GM18499 (cell line): ENCODE measurements at regions not wholly inside any gene's neighbourhood (a gene's known extent, or its start where the extent isn't known, plus 50 kb on each side); places are given as distances from the start of the nearest gene placed in this dataset.

Experiments used
- ATAC-seq: cut with Tn5 transposase; IDR thresholded peaks from one replicate; pipeline ENCODE4 v1.9.1; 2021; ENCODE audit warnings: moderate number of reproducible peaks; ENCODE audit not compliant: insufficient read depth, unreplicated experiment

DNA sequence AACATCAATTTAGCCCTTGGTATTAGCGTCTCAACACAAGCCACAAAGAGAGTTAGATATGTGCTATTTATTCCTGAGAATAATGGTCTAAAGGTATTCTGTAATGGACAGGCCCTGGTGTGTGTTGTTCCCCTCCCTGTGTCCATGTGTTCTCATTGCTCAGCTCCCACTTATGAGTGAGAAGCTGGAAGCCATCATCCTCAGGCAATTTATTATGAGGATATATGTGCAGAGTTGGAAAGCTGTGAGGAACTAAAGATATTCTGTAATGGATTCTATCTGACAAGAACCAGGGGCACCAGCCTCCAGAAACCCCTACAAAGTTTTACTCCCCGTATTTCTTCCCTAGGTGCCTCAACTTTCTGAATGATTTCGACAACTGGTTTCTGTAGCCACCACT, 210.8 kb downstream of the GRIN2B start:
- no peak for ATAC-seq

DNA sequence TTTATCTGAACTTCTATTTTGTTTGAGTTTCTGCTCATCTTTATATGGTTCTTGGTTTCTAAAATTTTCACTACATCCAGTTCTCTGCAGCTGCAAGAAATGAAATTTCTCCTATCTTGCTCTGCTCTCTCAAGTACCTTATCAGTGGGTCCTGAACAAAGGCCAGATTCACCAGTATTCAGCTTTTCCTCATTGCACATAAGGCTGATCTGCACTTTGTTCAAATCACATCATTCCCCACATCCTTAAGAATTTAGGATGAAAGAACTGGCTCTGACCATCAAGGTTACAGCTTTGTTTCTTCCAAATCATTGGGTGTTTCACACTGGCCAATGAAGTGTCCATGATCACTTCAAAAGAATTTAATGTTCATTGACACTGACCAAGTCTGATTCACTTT, 211.4 kb downstream of the GRIN2B start:
- no peak for ATAC-seq

DNA sequence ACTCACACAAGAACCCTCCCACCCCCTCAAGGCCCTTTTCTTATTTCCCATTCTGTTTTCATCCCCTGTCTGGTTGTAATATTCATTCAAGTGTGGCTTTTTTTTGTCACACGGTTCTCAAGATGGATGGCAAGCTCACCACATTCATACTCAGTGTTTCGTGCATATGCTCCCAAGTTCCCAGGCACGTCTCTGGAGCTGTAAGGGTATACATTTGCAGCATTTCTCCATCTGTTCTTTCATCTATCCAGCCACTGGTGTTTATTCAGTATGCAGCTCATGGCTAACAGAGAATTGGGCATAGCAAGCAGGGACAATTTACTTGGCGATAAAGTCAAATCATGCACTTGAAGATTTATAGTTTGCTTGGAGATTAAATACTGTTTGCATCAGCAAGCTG, 212.1 kb downstream of the GRIN2B start:
- ATAC-seq, result no peak

DNA sequence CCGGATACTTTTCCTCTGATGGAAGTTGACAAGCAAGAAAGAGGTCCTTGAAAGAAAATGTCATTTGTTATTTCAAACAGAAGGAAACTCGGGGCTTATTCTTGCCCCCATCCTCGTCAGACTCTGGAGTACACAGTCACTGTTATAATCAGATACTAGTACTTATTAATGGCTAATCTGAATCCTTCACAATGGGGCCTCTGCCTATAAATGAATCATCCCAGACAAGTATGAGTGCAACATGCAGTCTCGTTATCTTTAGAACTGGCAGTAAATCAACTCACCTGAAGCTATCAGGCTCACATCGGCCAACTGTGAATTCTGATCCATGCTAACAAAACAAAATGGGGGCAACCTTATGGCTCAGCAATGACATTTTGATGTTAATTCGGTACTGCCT, 216.7 kb downstream of the GRIN2B start:
- no peak for ATAC-seq

DNA sequence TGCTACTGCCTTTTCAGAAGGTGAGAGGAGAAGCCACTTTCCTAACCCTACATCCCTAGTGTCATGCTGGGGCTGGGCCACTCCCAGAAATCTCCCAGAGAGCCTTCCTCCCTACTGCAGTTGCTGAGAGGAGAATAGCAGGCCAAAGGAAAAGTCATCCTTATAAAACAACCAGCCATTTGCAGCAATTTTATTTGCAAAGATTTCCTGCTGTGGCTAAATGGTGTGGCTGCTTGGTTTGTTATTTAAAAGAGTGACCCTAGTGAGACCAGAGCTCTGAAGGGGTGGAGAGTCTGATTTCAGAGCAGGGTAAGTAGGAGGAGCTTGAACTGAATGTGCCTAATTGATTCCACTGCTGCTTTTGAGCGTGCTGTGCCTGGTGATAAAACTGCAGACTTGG, 232.0 kb downstream of the GRIN2B start:
- no peak for ATAC-seq

DNA sequence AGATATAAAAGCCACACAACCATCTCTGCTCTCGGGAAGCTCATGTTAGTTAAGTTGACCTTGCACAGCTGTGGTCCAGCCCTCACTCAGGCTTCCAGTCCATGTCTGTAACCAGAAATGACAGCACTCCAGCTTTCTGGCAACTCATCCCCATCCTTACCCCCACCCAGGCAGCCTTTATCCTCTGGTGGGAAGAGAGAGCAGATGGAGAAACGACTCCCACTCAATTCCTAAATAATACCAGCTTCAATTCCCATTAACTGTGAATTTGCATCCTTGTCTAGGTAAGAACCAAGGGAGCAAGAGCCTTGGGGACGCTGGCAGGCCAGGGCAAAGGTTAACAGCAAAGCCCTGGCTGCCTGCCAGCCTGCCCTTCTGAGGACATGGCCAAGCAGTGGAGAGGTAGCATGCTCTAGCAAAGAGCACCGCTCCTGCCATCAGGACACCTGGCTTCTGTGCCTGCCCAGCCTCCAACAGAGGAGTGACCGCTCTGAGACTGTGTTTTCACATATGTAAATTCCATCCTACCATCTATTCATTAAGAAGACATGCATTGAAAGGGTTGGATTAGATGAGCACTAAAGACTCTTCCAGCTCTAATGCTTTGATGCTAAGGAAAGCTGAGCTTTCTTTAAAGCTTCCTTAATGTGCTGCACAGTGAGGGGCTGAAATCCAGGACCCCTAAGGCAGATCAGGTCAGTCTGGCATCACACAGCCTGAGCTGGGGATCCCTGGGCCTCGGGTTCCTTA, 236.1 kb downstream of the GRIN2B start:
- ATAC-seq, result no peak

DNA sequence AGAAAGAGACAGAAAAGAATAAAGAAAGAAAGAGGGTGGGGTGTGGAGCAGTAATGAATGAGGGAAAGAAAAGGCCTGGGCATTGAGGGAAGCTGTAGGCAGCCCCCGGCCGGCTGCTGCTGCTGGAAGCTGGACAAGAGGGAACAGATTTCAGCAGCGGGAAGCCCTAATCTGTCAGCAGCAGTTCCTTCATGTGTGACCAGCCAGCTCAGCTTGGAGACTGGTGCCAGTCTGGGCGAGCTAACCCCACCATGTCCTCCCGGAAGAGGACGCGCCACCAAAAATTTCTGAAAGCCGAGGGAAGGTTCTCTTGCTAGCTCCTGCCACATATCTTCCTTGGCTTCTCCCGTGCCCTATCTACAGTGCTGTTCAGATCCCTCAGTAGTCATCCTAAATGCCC, 236.8 kb downstream of the GRIN2B start:
- ATAC-seq, result no peak

DNA sequence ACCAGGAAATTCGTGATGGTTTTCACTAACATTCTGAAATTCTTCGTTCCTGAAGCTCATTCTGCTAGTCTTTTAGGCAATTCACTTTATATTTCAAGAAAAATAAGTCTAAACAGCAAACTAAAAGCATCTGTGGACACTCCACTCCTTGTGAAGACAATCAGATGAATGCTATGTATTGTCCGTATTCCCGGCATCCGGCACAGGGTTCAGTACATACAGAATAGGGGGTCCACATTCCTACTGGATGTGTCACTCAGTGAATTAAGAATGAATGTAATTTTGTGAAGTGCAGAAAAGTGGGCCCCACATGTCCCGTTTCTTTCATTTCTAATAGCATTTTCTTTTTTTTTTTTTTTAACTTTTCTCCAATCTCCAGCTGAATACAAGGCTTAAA, 241.3 kb downstream of the GRIN2B start:
- no peak for ATAC-seq

DNA sequence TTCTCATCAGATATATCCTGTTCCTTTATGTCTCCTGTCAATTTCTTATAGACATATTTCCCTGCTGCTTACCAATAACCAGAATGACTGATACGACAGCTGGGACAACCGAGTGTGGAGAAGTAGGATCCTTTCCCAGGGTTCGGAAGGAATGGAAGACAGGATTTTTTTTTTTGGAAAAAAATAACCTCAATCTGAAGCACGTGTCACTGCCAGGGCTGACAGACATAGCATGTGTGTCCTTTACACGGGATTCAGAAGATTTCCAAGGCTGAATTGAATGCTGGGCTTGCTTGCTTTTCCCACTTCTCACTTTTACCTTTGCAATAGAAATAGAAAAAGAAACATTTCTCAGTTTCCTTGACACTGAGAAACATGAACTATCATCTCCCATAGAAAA, 245.7 kb downstream of the GRIN2B start:
- ATAC-seq, result no peak

DNA sequence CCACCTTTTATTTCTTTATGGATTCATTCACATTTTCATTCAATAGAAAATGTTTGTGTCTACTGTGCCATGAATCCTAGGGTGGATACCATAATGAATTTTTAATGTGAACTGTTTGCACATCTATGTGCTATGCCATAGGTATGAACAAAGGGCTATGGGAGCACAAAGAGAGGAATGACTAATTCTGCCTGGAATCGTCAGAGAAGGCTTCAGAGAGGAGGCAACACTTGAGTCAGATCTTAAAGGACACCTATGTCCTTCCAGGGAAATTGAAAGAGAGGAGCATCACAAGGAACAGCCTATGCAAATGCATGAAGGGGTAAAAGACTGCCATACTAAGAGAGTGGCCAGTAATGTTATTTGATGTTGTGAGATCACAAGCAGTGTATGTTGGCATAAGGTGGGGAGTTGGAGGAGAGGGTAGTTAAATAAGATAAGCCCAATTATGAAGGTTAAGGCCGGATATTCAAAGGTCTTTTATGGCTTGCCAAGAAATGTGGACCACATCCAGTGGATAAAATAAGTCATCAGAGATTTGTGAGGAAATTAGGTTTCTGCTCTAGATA, 246.7 kb downstream of the GRIN2B start:
- ATAC-seq, result no peak

DNA sequence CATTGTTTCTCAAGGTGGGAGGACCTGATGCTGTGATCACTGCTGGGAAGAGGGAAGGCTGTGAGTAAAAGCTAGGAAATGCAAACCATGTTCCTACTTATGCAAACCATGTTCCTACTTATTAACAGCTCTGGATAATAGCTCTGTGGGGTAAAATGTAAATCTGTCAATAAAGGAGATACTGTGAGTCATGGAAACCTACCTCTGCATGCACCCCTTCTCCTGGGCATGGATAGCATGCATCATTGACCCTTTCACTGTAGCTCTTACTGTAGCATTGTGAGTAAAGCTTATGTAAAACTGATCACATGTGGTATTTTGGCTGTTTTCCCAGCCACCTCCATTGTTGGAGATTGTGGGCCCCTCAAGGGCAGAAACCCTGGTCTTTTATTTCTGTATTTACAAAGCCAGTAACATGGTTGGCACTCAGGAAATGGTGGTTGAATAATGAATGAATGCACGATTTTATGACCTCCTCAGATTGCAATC, 253.7 kb downstream of the GRIN2B start:
- no peak for ATAC-seq

DNA sequence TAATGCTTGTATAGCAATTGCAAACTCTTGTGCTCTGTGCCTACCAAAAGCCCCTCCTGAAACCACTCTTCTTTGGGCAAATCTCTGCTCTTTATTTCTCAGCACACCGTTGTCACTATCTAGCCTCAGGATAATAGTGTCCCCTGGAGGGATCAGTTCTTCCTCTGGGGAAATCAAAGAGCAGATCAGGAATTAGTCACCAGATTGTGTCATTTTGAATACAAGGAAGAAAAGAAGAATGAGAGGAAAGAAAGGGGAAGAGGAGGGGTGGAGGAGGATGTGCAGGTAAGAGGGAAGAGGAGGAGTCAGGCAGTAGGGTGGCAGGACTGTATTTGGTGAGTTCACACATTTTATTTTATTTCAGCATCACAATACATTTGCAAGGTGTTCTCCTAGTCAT, 256.4 kb downstream of the GRIN2B start:
- ATAC-seq, result no peak

DNA sequence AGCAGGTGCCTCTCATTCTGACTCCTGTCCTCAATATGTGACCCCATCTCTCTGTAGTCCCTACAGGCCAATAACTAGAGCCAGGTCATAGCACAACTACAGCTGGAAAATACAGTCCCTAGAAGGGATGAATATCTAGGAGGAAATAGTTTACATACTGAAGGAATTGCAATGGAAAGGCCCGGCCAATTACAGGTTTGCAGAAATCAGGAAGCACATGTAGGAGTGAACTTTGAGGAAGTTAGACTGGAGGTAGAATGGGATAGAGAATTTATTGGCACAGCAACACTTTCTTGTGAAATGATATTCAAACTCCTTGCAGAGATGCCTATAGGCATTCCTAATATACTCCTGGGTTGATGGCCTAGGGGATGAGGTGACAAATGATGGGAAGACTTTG, 257.3 kb downstream of the GRIN2B start:
- ATAC-seq, result no peak

DNA sequence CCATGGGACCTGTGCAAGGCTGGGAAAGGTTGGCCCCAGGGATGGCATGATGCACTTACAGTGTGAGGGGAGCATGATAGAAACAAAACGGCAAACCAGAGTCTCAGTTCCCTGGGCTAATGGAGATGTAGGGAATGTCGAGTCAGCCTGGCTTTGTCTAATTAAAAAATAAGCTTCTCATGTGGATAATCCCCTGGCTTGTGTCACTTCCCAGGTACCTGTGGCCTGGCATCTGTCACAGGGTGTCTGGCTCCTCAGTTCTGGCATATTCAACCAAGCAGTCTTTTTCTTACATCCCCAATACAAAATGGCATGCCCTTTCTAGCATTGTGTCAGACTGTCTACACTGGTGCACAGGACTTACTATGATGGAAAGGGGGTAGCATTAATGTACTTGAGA, 261.4 kb downstream of the GRIN2B start:
- ATAC-seq, result no peak

DNA sequence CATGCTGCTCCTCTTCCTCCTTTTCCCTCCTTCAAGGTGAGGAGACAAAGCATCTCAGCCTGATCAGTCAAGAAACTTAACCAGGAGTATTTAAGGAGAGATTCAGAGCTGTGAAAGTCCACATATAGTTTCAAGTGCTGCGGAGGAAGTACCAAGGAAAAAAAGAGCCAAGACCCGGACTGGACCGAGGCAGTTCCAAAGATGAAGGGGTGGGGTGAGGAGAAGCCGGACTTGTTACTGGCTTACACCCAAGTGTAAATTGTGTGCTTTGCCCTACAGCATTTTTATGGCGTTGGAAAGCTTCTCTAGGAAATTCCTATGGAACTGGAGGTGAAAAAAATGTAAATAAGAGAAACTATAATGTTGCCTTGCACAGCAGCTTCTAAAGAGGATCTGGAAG, 263.1 kb downstream of the GRIN2B start:
- ATAC-seq, result no peak

DNA sequence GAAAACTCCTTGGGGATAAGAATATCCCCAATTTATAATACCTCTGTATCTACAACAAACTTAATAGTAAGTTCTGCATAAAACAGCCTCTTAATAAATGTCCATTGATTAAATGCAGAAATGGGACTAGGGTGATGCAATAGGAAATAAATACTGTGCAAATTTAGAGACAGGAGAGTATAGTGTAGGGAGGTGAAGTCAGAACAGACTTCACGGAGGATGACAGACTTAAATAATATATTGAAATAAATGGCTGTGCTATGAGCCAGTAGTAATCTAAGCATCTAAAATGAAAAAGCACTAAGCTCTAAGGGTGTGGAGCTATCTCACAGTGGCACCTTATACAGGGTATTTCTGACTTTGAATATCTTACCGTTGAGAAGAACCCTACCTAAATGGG, 265.3 kb downstream of the GRIN2B start:
- ATAC-seq, result no peak

DNA sequence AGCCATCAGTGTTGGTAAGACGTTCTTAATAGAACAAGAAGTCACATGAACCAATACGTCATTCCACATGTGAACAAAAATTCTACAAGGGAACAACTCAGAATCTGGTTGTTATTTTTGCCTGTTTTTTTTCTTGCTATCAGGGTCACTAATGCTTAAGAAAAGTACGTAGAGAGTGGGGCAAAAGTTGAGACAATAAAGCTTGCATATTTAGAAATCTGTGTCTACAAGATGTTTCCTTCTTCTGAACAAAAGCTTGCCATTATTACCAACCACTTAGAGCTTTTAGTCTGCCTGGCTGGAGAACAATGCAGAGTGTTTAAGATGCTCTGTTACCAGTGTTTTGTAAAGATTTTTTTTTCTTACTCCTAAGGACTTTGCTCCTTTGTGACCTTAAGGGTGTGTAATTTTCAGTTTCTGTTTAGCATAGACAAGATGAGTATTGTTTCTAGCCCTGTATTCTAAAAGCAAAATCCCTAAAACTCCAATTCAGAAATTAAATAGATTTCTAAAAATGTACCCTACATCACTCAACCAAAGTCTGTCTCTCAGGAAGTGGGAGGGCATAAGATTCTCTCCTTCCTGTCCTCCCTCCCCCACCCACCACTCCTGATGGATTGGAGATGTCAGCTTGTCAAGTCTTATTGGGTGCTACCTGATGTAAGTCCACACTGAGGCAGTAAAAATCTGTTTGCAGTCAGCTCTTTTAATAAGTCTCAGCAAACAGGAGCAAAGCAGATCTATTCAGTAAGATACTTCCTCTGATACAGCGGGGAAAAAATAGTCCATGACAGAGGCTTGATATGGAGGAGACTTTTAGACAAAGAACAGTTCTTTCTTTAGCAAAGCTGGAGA, 267.6 kb downstream of the GRIN2B start:
- ATAC-seq, result no peak

DNA sequence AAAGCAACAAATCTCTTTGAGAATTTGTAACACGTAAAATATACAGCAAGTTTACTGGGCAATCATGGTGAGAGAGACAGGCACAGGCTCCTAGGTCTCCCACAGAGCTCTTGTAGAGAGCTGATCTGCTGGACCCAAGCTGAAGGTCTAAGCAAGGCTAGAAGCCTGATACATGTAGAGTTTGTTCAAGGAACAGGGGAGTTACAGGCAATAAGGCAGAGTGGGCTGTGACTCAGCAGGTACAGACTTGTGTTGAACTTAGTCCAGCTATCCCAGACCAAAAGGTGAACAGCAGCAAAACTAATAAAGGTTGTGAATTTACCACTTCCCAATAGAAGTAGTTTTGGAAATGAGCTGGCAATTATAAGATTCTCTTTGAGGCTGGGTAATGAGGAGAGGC, 273.6 kb downstream of the GRIN2B start:
- ATAC-seq, result no peak

DNA sequence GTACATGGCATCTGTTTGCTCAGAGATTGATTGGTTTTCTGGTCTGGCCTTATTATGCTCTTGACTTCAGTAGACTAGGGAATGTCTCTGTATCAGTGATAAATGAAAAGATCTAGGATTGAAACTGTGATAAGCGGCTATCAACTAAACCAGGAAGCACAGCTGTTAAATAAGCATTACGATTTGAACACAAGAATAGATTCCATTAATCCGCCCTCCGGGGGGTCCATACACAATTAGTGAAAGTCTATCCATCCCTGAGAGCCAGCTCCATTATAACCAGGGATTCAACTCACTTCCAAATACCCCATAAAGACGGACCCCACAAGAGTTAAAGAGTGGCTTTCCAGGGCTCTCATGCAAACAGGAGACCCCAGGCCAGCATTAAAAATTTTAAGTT, 279.0 kb downstream of the GRIN2B start:
- ATAC-seq, result no peak

DNA sequence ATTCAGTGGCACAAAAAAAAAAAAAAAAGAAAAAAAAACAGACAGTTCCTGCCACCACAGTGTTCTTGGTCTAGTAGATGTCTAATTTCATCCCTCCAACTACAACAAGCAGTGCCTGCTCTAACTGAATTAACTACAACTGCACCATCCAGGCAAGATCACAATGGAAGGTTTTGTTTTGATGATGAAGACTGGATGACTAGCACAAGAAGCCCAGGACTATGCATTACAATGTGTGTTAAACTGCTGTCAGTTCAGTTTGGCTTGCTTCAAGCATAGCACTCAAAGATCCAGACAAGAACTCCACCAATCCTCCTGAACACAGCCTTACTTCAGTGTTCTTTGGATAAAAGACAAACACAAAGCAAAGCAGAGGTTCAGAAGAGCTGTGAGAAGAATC, 279.9 kb downstream of the GRIN2B start:
- no peak for ATAC-seq

DNA sequence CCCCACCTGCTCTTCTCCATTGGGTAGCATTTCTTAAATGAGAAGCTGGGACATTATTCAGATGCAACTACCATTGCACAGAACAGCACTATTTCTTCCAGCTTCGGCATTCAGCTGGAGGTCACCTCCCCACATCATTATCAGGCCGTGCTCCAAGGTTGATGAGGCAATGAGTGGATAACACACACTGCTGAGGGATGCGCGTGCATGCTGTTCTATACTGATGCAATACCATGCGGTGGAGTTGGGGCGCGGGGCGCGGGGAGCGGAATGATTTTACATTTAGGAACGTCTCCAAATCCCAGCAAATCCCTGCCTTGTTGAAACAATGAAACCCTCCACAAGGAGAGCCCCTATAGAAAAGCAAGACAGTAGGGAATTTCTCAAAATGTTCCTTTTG, 283.4 kb downstream of the GRIN2B start:
- ATAC-seq, result no peak
